Skeletal muscle satellite cell (primary cell): ENCODE measurements at regions not wholly inside any gene's neighbourhood (a gene's known extent, or its start where the extent isn't known, plus 50 kb on each side); places are given as distances from the start of the nearest gene placed in this dataset.

Experiments used
- H3K27me3 ChIP-seq: 2 replicates; pipeline ENCODE4 v1.7.0; 2013; ENCODE audit warnings: low read length; ENCODE audit not compliant: control insufficient read depth, insufficient read depth
- H3K36me3 ChIP-seq: 2 replicates; pipeline ENCODE4 v1.7.0; 2013; ENCODE audit warnings: mild to moderate bottlenecking, control low read depth, low read length; ENCODE audit not compliant: insufficient read depth
- H3K4me1 ChIP-seq: 2 replicates; pipeline ENCODE4 v1.7.0; 2013; ENCODE audit warnings: low read length; ENCODE audit not compliant: control insufficient read depth, insufficient read depth
- H3K4me2 ChIP-seq: 2 replicates; pipeline ENCODE4 v1.7.0; 2013; ENCODE audit warnings: mild to moderate bottlenecking, low read length
- H3K4me3 ChIP-seq: 2 replicates; pipeline ENCODE4 v1.7.0; 2013; ENCODE audit warnings: low read length
- H3K9ac ChIP-seq: 2 replicates; pipeline ENCODE4 v1.7.0; 2013; ENCODE audit warnings: mild to moderate bottlenecking, low read depth, low read length, moderate library complexity
- H3K9me3 ChIP-seq: replicated peaks from 2 replicates; pipeline ENCODE4 v1.7.0; 2013; ENCODE audit warnings: mild to moderate bottlenecking, control low read depth, low read length

DNA sequence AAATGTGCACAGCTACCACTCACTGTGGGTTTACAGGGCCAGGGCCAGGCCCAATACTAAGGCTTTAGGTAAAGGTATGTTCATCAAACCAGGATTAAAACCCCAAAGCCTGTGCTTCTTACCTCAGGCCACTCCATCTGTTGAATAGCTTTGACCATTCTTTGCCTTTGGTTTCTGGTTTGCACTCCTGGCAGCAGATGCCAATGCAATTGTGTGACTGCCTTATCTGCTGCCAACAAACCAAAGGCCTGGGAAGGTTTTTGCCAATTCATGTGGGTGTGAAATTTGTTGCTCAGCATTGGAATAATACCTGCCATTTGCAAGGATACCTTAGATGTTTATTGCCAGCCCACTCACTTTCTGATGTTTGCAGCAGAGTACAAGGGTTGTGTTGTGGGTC lies 221.6 kb downstream of the C12orf75 start:
- Histone ChIP-seq H3K9ac (no peak overlapping the region), H3K27me3 (no peaks in the 10 kb centered on the region), H3K36me3 (no peaks in the 10 kb centered on the region), H3K4me3 (no peak overlapping the region), H3K4me1 (no peaks in the 10 kb centered on the region), H3K9me3 (no peaks in the 10 kb centered on the region), H3K4me2 (no peak overlapping the region)

DNA sequence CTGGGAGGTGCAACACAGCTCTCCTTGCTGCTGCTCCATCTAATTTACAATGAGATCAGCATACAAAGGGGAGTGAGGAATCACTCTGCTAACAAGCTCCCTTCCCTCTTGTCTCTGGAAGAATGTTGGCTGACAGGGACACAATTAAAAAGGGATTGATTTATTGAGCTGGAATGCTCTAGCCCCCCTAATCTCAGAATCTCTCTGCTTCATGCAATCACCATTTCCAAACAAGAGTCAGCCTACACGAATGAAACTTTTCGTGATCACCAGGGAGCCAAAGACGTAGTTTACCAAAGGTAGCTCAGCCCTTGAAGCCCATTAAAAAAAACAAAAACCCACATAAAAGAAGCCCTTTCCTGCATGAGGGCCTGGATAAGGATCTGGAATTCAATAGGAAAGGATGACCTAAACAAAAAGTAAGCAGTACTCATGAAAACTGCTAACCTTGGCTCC lies 223.8 kb downstream of the C12orf75 start:
- Histone ChIP-seq H3K4me1 (no peaks in the 10 kb centered on the region), H3K9me3 (no peaks in the 10 kb centered on the region), H3K36me3 (no peaks in the 10 kb centered on the region), H3K27me3 (no peaks in the 10 kb centered on the region), H3K4me2 (no peak overlapping the region), H3K9ac (no peak overlapping the region), H3K4me3 (no peak overlapping the region)

DNA sequence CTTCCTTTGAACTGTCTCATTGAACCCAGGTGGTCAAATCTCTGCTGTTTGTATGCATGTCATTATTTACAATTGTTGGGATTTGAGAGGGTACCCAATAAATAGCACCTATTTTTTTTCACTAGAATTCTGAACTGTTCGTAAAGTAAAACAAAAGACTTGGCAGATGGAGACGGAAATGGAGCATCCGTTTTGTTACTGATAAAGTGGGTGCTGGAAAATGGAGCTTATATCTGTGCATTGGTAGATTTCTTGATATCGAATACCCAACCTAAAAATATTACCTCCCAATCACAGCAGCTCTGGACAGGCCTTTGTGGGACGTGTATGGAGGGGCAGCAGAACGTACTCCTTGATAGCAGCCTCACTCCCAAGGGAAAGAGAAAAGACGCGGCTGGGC lies 224.4 kb downstream of the C12orf75 start:
- no peaks in the 10 kb centered on the region for H3K27me3 ChIP-seq
- H3K36me3 ChIP-seq, result no peaks in the 10 kb centered on the region
- H3K9me3 ChIP-seq, result no peaks in the 10 kb centered on the region
- no peak overlapping the region for H3K4me3 ChIP-seq
- H3K4me1 ChIP-seq, result no peaks in the 10 kb centered on the region
- H3K4me2 ChIP-seq, result no peak overlapping the region
- H3K9ac ChIP-seq, result no peak overlapping the region

DNA sequence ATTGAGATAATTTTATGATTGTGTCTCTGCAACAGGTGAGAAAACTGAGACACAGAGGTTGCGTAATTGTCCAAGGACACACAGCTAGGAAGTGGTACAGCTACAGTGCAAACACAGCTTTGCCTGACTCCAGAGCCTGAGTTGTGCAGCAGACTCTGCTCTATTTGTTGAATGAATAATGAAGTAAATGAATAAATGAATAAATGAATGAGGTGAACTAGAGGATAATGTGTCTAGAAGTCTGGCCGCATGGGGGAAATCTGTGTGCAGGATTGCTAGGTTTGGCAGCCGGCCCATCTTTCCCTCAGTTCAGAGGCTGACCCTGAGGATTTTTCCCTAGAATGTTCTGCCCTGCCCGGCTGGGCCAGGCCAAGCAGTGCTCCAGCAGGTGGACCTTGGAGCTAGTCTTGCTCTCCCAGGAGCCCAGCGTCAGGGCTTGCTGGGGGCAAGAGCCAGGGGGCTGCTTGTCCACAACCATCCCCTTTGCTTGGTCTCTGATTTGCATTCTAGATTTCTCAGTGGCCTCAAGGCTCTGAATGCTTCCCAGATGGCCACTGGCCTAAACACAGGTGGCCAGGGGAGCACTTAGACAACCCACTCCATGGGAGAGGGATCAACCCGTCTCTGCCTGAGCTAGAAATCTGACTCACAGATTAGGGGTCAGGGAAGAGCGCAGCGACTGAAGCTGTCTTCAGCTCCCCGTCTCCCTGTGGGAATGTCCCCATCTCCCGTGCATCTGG lies 225.2 kb downstream of the C12orf75 start:
- H3K4me1 ChIP-seq, result no peaks in the 10 kb centered on the region
- no peak overlapping the region for H3K4me2 ChIP-seq
- H3K9me3 ChIP-seq, result no peaks in the 10 kb centered on the region
- H3K27me3 ChIP-seq, result no peaks in the 10 kb centered on the region
- H3K36me3 ChIP-seq, result no peaks in the 10 kb centered on the region
- no peak overlapping the region for H3K9ac ChIP-seq
- H3K4me3 ChIP-seq, result no peak overlapping the region

DNA sequence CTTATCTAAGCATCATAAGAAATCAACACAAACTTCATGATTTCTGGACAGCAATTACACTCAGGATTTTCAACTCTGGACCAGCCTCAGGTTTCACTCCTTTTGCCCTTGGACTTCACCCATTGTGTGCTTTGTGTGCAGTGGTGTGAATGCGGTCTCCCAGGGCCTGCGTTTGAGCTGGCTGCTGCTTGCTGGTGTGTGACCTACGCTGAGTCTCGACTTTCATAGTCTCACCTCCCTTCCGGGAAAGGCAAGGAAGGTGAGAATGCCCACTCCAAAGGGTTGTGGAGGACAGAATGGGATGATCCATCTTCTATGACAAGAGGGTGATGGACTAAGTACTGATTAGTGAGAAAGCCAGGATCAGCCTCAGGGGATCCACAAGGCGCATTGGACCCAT lies 228.8 kb downstream of the C12orf75 start:
- no peaks in the 10 kb centered on the region for H3K27me3 ChIP-seq
- no peaks in the 10 kb centered on the region for H3K36me3 ChIP-seq
- H3K4me1 ChIP-seq, result peaks cover 21% of the 10 kb centered on the region
- H3K9ac ChIP-seq, result no peak overlapping the region
- H3K4me3 ChIP-seq, result no peak overlapping the region
- no peak overlapping the region for H3K4me2 ChIP-seq
- no peaks in the 10 kb centered on the region for H3K9me3 ChIP-seq

DNA sequence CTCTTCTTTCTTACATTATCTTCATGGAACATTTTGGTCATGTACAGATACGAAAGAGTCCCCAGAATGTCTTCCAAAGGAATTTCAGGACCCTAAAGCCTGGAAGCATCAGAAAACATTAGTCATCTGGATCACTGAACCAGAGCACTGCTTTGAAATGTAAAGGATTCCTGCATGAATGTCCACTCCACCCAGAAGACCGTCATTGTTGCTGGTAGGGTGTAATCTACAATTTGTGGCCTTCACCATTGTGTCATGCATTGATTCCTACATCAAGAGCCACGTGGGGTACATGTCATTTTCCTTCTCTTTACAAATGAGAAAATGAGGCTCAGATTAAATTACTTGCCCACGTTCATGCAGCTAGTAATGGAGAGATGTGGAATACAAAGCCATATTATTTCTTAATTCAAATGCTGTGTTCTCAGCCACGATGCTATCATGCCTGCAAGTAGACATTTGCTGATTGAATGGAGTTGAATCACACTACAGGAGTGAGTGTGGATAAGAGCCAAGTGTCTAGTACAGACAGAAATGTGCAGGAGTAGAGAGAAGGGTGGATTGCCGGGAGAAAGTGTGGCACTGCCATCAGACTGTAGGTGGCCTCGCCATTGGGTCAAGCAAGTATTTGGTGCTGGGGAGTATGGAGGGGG lies 231.2 kb downstream of the C12orf75 start:
- Histone ChIP-seq H3K4me2 (peak overlapping the region; percentile 77), H3K36me3 (no peaks in the 10 kb centered on the region), H3K4me3 (peak overlapping the region; percentile 50), H3K9me3 (no peaks in the 10 kb centered on the region), H3K9ac (peak overlapping the region; percentile 39), H3K4me1 (peaks cover 21% of the 10 kb centered on the region), H3K27me3 (no peaks in the 10 kb centered on the region)

DNA sequence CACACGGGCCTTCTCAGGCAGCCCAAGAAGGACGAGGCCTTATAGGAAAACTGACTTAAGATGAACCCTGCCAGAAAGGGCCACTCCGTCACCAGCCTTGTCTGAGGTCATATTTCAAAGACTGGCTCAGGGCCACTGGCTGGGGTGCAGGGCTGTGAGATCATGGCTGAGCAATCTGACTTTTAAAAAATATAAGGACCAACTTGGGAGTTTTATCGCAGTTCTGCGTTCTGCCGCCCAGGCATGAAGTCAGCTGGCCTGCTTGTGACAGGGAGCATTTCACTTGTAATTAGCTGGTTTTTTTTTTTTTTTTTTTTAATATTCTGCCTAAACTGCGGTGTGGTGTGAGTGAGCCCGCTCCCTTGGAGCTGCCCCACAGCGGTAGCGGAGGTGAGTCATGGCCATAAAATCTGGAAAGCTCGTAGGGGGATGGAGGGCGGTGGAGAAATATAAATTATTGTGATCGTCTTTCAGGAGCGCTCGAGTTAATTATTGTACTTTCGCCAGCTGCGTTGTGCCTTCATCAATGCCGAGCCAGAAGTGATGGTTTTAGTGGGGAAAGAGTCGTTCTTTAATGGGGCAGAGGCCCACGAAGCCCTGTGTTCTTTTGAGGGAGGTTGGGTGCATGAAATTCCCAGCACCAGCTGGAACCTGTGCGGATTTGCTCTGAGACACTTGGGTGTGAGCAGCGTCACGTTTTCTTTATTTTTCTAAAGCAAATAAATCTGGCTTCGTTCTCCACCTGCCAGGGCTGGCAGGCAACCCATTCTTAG lies 231.9 kb downstream of the C12orf75 start:
- Histone ChIP-seq H3K4me2 (peak overlapping the region; percentile 77), H3K9ac (peak overlapping the region; percentile 39), H3K4me3 (peak overlapping the region; percentile 50)

DNA sequence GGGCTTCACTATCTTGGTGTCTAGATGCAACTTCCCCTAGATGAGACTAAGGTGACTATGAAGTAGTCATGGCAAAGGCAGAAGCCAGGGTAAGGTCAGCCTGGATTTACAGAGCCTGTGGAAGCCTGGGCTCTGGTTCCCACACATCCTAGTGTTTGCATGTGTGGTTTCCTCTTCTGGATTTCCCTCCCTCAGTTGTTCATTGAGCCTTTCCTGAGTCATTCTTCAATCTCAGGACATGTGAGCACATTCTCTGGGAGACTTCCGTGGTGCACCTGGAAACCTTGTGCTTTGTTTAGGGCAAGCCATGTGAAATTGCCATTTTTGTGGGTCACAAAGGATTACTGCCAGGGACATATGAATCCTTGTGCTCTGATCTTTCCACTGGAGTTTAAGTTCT lies 236.6 kb downstream of the C12orf75 start:
- peaks cover 11% of the 10 kb centered on the region for H3K4me1 ChIP-seq
- no peak overlapping the region for H3K4me2 ChIP-seq
- H3K27me3 ChIP-seq, result no peaks in the 10 kb centered on the region
- no peak overlapping the region for H3K9ac ChIP-seq
- no peaks in the 10 kb centered on the region for H3K36me3 ChIP-seq
- H3K9me3 ChIP-seq, result no peaks in the 10 kb centered on the region
- H3K4me3 ChIP-seq, result no peak overlapping the region

More for the DNA sequence above, 231.9 kb downstream of the C12orf75 start:
- no peaks in the 10 kb centered on the region for H3K9me3 ChIP-seq
- peaks cover 21% of the 10 kb centered on the region for H3K4me1 ChIP-seq
- no peaks in the 10 kb centered on the region for H3K27me3 ChIP-seq
- no peaks in the 10 kb centered on the region for H3K36me3 ChIP-seq

DNA sequence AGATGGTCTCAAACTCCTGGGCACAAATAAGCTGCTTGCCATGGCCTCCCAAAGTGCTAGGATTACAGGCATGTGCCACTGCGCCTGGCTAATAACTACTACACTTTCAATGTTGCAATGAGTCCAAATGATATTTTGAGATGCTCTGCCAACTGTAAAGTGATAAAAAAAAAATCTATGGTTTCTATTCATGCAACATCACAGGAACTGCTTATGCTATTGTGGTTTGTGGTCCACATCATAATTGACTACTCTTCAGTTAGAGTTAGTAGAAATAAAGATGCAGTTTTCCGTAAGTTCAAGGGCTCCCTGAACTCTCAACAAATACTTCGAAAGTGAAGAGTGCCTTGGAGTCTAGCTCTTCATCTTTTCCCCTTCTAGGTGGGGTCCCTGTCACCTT lies 239.4 kb downstream of the C12orf75 start:
- Histone ChIP-seq H3K36me3 (no peaks in the 10 kb centered on the region), H3K9ac (no peak overlapping the region), H3K27me3 (no peaks in the 10 kb centered on the region), H3K9me3 (no peaks in the 10 kb centered on the region), H3K4me2 (no peak overlapping the region), H3K4me1 (no peaks in the 10 kb centered on the region), H3K4me3 (no peak overlapping the region)

DNA sequence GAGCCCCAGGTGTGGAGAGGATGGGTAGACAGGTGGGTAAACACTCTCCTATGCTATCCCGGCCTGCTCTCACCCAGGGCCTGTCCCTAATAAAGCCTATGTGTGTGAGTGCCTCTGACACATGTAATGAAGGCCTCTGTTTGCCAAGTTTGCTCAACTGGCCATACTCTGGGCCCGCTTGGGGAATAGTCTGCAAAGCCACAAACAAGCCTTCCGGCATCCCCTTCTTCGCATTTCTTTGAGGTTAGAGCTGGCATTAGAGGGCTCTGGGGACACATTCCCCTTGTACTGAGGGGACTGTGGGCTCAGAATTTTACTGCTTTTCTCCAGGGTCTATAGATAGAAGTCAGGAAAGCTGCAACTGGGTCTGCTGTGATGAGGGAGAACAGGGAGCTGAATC lies 240.5 kb downstream of the C12orf75 start:
- Histone ChIP-seq H3K36me3 (no peaks in the 10 kb centered on the region), H3K9me3 (no peaks in the 10 kb centered on the region), H3K27me3 (no peaks in the 10 kb centered on the region), H3K4me1 (no peaks in the 10 kb centered on the region), H3K4me3 (no peak overlapping the region), H3K4me2 (no peak overlapping the region), H3K9ac (no peak overlapping the region)

DNA sequence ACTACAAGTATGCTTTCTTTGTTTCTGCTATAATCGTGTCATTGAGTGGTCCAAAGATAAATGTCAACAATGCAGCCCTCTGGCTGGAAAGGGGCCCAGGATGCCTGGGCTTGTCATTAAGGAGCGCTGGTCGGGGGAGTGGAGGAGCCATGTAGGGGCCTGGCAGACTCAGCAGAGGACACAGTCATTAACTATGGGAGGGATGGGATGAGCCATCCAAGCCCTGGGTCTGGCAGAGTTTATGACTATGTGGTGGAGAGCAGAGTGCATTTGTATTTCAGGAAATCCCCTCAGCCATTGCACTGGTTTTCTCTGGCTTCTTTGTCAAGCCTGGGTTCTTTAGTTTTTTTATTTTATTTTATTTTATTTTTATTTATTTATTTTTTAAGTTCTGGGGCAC lies 243.1 kb downstream of the C12orf75 start:
- Histone ChIP-seq H3K4me2 (no peak overlapping the region), H3K9me3 (no peaks in the 10 kb centered on the region), H3K36me3 (no peaks in the 10 kb centered on the region), H3K4me1 (no peaks in the 10 kb centered on the region), H3K4me3 (no peak overlapping the region), H3K27me3 (no peaks in the 10 kb centered on the region), H3K9ac (no peak overlapping the region)
